Calu3 (cell line): ENCODE measurements at regions not wholly inside any gene's neighbourhood (a gene's known extent, or its start where the extent isn't known, plus 50 kb on each side); places are given as distances from the start of the nearest gene placed in this dataset.

Experiments used
- BruUV-seq: library from RNA; stranded (reverse); fragments of 400-500 nt; replicated peaks from 2 replicates; lab custom pipeline; 2021; lab: Mats Ljungman, UMichigan
- CTCF ChIA-PET: fragments of 300-600 bp; sonication (Branson Sonifier 250); formaldehyde crosslinking; loops from one replicate; lab custom pipeline; 2022; ENCODE audit warnings: antibody characterized with exemption; lab: Charles Lee
- DNase-seq: peaks from one replicate; pipeline ENCODE4 v3.0.0; 2022
- H3K27ac Mint-ChIP-seq: one replicate; pipeline ENCODE4 v1.8.0; 2022; ENCODE audit warnings: mixed read lengths; ENCODE audit not compliant: unreplicated experiment
- H3K27me3 Mint-ChIP-seq: one replicate; pipeline ENCODE4 v1.8.0; 2022; ENCODE audit warnings: mixed read lengths; ENCODE audit not compliant: unreplicated experiment
- H3K36me3 Mint-ChIP-seq: one replicate; pipeline ENCODE4 v1.8.0; 2022; ENCODE audit warnings: mild to moderate bottlenecking, moderate library complexity, mixed read lengths; ENCODE audit not compliant: insufficient read depth, unreplicated experiment
- H3K4me1 Mint-ChIP-seq: one replicate; pipeline ENCODE4 v1.8.0; 2022; ENCODE audit warnings: mild to moderate bottlenecking, low read depth, mixed read lengths; ENCODE audit not compliant: unreplicated experiment
- H3K4me3 Mint-ChIP-seq: one replicate; pipeline ENCODE4 v1.8.0; 2022; ENCODE audit warnings: mild to moderate bottlenecking, low read depth, moderate library complexity, mixed read lengths; ENCODE audit not compliant: unreplicated experiment
- H3K9me3 Mint-ChIP-seq: one replicate; pipeline ENCODE4 v1.8.0; 2022; ENCODE audit warnings: low read depth, mixed read lengths; ENCODE audit not compliant: unreplicated experiment
- intact Hi-C: fragments of 100-400 bp; cut with micrococcal nuclease; formaldehyde crosslinking; loops from one replicate; pipeline ENCODE4 v1.10.0; 2022; ENCODE audit not compliant: unreplicated experiment
- TF ChIP-seq, protein P1 (sequence below): fragments of 200-600 bp; IDR thresholded peaks from one replicate; pipeline ENCODE4 v1.8.0; 2022; ENCODE audit warnings: antibody characterized with exemption; ENCODE audit not compliant: unreplicated experiment

- intact Hi-C loops, result no loop called here
- Mint-ChIP-seq H3K4me1 (no peaks in the 10 kb centered on the region), H3K9me3 (no peaks in the 10 kb centered on the region), H3K4me3 (no peak overlapping the region), H3K27ac (no peak overlapping the region), H3K27me3 (peaks cover 16% of the 10 kb centered on the region), H3K36me3 (no peaks in the 10 kb centered on the region)
- BruUV-seq, result no TSS peak
- TF ChIP-seq, protein P1, sequence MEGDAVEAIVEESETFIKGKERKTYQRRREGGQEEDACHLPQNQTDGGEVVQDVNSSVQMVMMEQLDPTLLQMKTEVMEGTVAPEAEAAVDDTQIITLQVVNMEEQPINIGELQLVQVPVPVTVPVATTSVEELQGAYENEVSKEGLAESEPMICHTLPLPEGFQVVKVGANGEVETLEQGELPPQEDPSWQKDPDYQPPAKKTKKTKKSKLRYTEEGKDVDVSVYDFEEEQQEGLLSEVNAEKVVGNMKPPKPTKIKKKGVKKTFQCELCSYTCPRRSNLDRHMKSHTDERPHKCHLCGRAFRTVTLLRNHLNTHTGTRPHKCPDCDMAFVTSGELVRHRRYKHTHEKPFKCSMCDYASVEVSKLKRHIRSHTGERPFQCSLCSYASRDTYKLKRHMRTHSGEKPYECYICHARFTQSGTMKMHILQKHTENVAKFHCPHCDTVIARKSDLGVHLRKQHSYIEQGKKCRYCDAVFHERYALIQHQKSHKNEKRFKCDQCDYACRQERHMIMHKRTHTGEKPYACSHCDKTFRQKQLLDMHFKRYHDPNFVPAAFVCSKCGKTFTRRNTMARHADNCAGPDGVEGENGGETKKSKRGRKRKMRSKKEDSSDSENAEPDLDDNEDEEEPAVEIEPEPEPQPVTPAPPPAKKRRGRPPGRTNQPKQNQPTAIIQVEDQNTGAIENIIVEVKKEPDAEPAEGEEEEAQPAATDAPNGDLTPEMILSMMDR, result no peak
- no peak for DNase-seq
- CTCF ChIA-PET, result no interaction called here
Measured at GRCh38 chr11:112558691-112559090, 298.0 kb upstream of the PLET1 start.

DNA sequence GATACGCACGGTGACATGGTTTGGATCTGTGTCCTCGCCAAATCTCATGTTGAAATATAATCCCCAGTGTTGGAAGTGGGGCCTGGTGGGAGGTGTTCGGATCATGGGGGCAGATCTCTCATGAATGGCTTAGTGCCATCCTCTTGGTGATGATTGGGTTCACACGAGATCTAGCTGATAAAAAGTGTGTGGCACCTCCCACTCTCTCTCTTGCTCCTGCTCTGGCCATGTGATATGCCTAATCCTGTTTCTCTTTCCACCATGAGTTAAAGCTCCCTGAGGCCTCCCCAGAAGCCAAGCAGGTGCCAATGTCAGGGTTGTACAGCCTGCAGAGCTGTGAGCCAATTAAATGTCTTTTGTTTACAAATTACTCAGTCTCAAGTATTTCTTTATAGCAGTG lies 303.1 kb upstream of the PLET1 start:
- BruUV-seq, result no TSS peak
- CTCF ChIA-PET, result interaction anchor here (0.5 to 2.4 kb wide), 3 partner anchors 8 to 458 kb away, joined by 3 to 7 read pairs (median 5); no protein-coding TSS in a partner anchor
- TF ChIP-seq, protein P1, result no peak
- Mint-ChIP-seq H3K27ac (no peak overlapping the region), H3K36me3 (no peaks in the 10 kb centered on the region), H3K9me3 (no peaks in the 10 kb centered on the region), H3K4me1 (no peaks in the 10 kb centered on the region), H3K27me3 (no peaks in the 10 kb centered on the region), H3K4me3 (no peak overlapping the region)
- intact Hi-C loops, result no loop called here
- no peak for DNase-seq

DNA sequence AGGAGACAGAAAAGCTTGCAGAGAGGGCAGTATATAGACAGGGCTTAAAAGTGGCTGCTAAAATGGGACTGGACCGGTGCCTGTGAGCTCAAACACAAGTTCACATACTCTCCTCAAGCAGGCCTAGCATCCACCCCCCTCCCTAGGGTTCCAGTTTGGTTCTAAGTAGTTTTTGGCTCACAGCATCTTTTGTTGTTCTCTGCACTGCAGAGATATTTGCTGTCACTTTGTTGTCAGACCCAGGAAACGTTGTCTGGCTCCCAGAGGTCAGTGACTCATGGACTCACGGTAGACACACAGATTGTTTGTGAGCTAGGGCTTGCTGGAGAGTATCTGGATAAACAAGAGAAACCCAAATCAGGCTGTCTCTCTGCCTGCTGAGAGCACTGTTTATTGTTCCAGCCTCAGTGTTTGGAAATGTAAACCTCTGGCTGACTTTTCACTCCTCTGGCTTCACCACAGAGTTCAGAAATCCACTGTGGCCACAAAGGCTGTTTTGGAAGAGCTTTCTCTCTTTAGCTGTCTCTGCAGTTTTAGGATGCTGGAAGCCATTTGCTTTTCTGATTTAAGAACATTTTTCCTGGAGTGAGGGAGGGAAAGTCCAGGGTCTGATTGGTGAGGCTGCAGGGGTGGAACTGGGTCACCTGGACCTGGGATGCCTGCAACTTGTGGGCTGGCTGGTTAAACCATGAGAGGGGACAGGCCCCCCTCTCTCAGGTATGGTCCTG lies 303.7 kb upstream of the PLET1 start:
- H3K4me3 Mint-ChIP-seq, result no peak overlapping the region

GRCh38 chr11:112565551-112565950 lies 304.9 kb upstream of the PLET1 start:
- no peaks in the 10 kb centered on the region for H3K9me3 Mint-ChIP-seq
- CTCF ChIA-PET, result interaction anchor here (2.4 kb wide), 1 partner anchor 10 kb away, joined by 7 read pairs; no protein-coding TSS in a partner anchor
- no TSS peak for BruUV-seq

More for the DNA sequence above, 303.7 kb upstream of the PLET1 start:
- intact Hi-C loops, result no loop called here
- TF ChIP-seq, protein P1, result no peak
- Mint-ChIP-seq H3K36me3 (no peaks in the 10 kb centered on the region), H3K9me3 (no peaks in the 10 kb centered on the region), H3K27me3 (no peaks in the 10 kb centered on the region), H3K4me1 (no peaks in the 10 kb centered on the region), H3K27ac (no peak overlapping the region)
- CTCF ChIA-PET, result interaction anchor here (2.4 kb wide), 1 partner anchor 9 kb away, joined by 7 read pairs; no protein-coding TSS in a partner anchor
- no peak for DNase-seq
- no TSS peak for BruUV-seq

More at GRCh38 chr11:112565551-112565950, 304.9 kb upstream of the PLET1 start:
- Mint-ChIP-seq H3K4me1 (no peaks in the 10 kb centered on the region), H3K4me3 (no peak overlapping the region), H3K27ac (no peak overlapping the region), H3K36me3 (no peaks in the 10 kb centered on the region), H3K27me3 (no peaks in the 10 kb centered on the region)
- no peak for DNase-seq
- intact Hi-C loops, result no loop called here
- TF ChIP-seq, protein P1, result no peak
